GM10248 (cell line): ENCODE measurements at regions not wholly inside any gene's neighbourhood (a gene's known extent, or its start where the extent isn't known, plus 50 kb on each side); places are given as distances from the start of the nearest gene placed in this dataset.

Source experiments
- CTCF ChIA-PET: fragments of 300-600 bp; sonication (Branson Sonifier 250); formaldehyde crosslinking; extraction: SDS; loops from one replicate; lab custom pipeline; 2021; ENCODE audit warnings: antibody characterized with exemption; lab: Yijun Ruan, JAX
- POLR2A ChIA-PET: fragments of 350-650 bp; sonication (Branson Sonifier 250); formaldehyde crosslinking; extraction: SDS; loops from one replicate; lab custom pipeline; 2020; ENCODE audit warnings: antibody characterized with exemption; lab: Yijun Ruan, JAX
- DNase-seq: peaks from one replicate; pipeline ENCODE4 v3.0.0; 2012; ENCODE audit errors: extremely low spot score
- CTCF ChIP-seq: IDR thresholded peaks from 2 replicates; pipeline ENCODE4 v1.5.1; 2012; ENCODE audit warnings: mild to moderate bottlenecking, low read depth; ENCODE audit errors: extremely low read depth, missing control alignments, control extremely low read depth

- CTCF ChIA-PET = interaction anchor here (1.1 kb wide), 2 partner anchors 10 to 11 kb away, joined by 3 read pairs; no protein-coding TSS in a partner anchor
Observed at GRCh38 chr6:130744576-130745366, 82.4 kb upstream of the SMLR1 start.

GRCh38 chr6:130748041-130748440 is 79.2 kb upstream of the SMLR1 start:
- CTCF ChIA-PET = no interaction called here
- no peak for DNase-seq
- POLR2A ChIA-PET = no interaction called here
- TF ChIP-seq CTCF = no peak

More at GRCh38 chr6:130744576-130745366, 82.4 kb upstream of the SMLR1 start:
- no peak for DNase-seq
- POLR2A ChIA-PET = no interaction called here
- no peak for TF ChIP-seq CTCF

- DNase-seq = no peak
- TF ChIP-seq CTCF = no peak
- POLR2A ChIA-PET = no interaction called here
- CTCF ChIA-PET = interaction anchor here (0.9 to 1.2 kb wide), 2 partner anchors 33 to 51 kb away, joined by 3 read pairs; no protein-coding TSS in a partner anchor
Observed at GRCh38 chr6:130749402-130749801, 77.8 kb upstream of the SMLR1 start.

GRCh38 chr6:130752267-130752666 is 74.9 kb upstream of the SMLR1 start:
- CTCF ChIA-PET = no interaction called here
- POLR2A ChIA-PET = no interaction called here
- no peak for DNase-seq
- TF ChIP-seq CTCF = no peak

- ChIA-PET CTCF (interaction anchor here (0.9 to 1.6 kb wide), 4 partner anchors 9 to 13 kb away, joined by 3 to 4 read pairs (median 3); no protein-coding TSS in a partner anchor), POLR2A (no interaction called here)
- no peak for TF ChIP-seq CTCF
- no peak for DNase-seq
Observed at GRCh38 chr6:130754786-130755367, 72.3 kb upstream of the SMLR1 start.

- no peak for DNase-seq
- ChIA-PET POLR2A (no interaction called here), CTCF (interaction anchor here (0.9 to 1.6 kb wide), 3 partner anchors 8 to 14 kb away, joined by 3 to 4 read pairs (median 3); no protein-coding TSS in a partner anchor)
- TF ChIP-seq CTCF = no peak
Observed at GRCh38 chr6:130755368-130756034, 71.7 kb upstream of the SMLR1 start.
